OCI-LY3 (cell line): ENCODE measurements at regions not wholly inside any gene's neighbourhood (a gene's known extent, or its start where the extent isn't known, plus 50 kb on each side); places are given as distances from the start of the nearest gene placed in this dataset.

Experiments
- EZH2phosphoT487 ChIP-seq: fragments of 200-600 bp; shearing (Covaris generic); IDR thresholded peaks from 2 replicates; pipeline ENCODE4 v1.6.1; 2018; ENCODE audit warnings: antibody characterized with exemption, mixed run types, low read depth
- TF ChIP-seq, protein P1 (sequence below): fragments of 200-600, 300-600 bp; sonication (generic); IDR thresholded peaks from 2 replicates; pipeline ENCODE4 v1.5.1; 2014; ENCODE audit warnings: antibody characterized with exemption, low read length, low read depth

DNA sequence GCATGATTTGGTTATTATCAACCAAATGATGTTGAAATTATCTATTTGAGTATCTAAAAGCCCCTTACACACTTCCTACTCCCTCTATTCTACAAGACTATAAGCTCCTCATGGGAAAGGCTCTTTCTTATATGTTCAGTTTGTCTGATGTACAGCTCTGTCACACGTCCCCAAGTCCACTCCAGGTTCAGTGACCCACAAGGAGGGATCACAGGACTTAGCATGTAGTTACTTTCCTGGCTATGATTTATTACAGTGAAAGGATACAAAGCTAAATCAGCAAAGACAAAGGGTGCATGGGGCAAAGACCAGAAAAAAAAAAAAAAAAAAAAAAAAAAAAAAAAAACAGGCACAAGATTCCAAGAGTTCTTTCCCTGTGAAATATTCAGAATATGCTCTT lies 125.6 kb upstream of the TMEM106B start:
- TF ChIP-seq, protein P1, sequence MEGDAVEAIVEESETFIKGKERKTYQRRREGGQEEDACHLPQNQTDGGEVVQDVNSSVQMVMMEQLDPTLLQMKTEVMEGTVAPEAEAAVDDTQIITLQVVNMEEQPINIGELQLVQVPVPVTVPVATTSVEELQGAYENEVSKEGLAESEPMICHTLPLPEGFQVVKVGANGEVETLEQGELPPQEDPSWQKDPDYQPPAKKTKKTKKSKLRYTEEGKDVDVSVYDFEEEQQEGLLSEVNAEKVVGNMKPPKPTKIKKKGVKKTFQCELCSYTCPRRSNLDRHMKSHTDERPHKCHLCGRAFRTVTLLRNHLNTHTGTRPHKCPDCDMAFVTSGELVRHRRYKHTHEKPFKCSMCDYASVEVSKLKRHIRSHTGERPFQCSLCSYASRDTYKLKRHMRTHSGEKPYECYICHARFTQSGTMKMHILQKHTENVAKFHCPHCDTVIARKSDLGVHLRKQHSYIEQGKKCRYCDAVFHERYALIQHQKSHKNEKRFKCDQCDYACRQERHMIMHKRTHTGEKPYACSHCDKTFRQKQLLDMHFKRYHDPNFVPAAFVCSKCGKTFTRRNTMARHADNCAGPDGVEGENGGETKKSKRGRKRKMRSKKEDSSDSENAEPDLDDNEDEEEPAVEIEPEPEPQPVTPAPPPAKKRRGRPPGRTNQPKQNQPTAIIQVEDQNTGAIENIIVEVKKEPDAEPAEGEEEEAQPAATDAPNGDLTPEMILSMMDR = no peak
- TF ChIP-seq EZH2phosphoT487 = no peak
